Hindlimb muscle (tissue), 1 donor: ENCODE measurements at regions not wholly inside any gene's neighbourhood (a gene's known extent, or its start where the extent isn't known, plus 50 kb on each side); places are given as distances from the start of the nearest gene placed in this dataset.

Experiments used
- DNase-seq: peaks from one replicate; pipeline ENCODE4 v3.0.0-alpha.2; 2013

GRCh38 chr11:30089921-30090320 lies 73.1 kb upstream of the KCNA4 start:
- DNase-seq = no peak

- DNase-seq = no peak
These were observed 74.4 kb upstream of the KCNA4 start for GRCh38 chr11:30091246-30091645.

GRCh38 chr11:30091737-30092136 lies 74.9 kb upstream of the KCNA4 start:
- DNase-seq = no peak

GRCh38 chr11:30092518-30092917 lies 75.7 kb upstream of the KCNA4 start:
- no peak for DNase-seq

GRCh38 chr11:30100495-30100894 lies 83.7 kb upstream of the KCNA4 start:
- no peak for DNase-seq

- no peak for DNase-seq
These were observed 89.7 kb upstream of the KCNA4 start for GRCh38 chr11:30106222-30107181.

- no peak for DNase-seq
These were observed 91.1 kb upstream of the KCNA4 start for GRCh38 chr11:30107899-30108298.

GRCh38 chr11:30109774-30110173 lies 92.9 kb upstream of the KCNA4 start:
- no peak for DNase-seq

- DNase-seq = no peak
These were observed 93.9 kb upstream of the KCNA4 start for GRCh38 chr11:30110691-30111090.

- DNase-seq = no peak
These were observed 95.0 kb upstream of the KCNA4 start for GRCh38 chr11:30111786-30112185.

- DNase-seq = no peak
These were observed 96.6 kb upstream of the KCNA4 start for GRCh38 chr11:30113326-30113898.

GRCh38 chr11:30116512-30116911 lies 99.7 kb upstream of the KCNA4 start:
- no peak for DNase-seq

- no peak for DNase-seq
These were observed 103.3 kb upstream of the KCNA4 start for GRCh38 chr11:30120045-30120589.

GRCh38 chr11:30125456-30125855 lies 105.4 kb upstream of the FSHB start:
- DNase-seq = no peak

- DNase-seq = peak; percentile 30
These were observed 102.4 kb upstream of the FSHB start for GRCh38 chr11:30128269-30128932.

GRCh38 chr11:30131535-30131934 lies 99.3 kb upstream of the FSHB start:
- DNase-seq = no peak

- no peak for DNase-seq
These were observed 97.5 kb upstream of the FSHB start for GRCh38 chr11:30133281-30133680.

GRCh38 chr11:30143098-30143705 lies 87.6 kb upstream of the FSHB start:
- DNase-seq = no peak

GRCh38 chr11:30147293-30147692 lies 83.5 kb upstream of the FSHB start:
- DNase-seq = no peak

- no peak for DNase-seq
These were observed 80.8 kb upstream of the FSHB start for GRCh38 chr11:30149998-30150397.

- no peak for DNase-seq
These were observed 80.4 kb upstream of the FSHB start for GRCh38 chr11:30150425-30150824.

GRCh38 chr11:30153008-30153407 lies 77.8 kb upstream of the FSHB start:
- DNase-seq = no peak

- no peak for DNase-seq
These were observed 75.4 kb upstream of the FSHB start for GRCh38 chr11:30155428-30155827.
